IMR-90 (cell line): ENCODE measurements at regions not wholly inside any gene's neighbourhood (a gene's known extent, or its start where the extent isn't known, plus 50 kb on each side); places are given as distances from the start of the nearest gene placed in this dataset.

Experiments used
- BHLHE40 ChIP-seq: fragments of 150-350 bp; IDR thresholded peaks from 2 replicates; pipeline ENCODE4 v1.6.1; 2016; ENCODE audit warnings: mild to moderate bottlenecking, low read depth, low read length
- MXI1 ChIP-seq: IDR thresholded peaks from 2 replicates; pipeline ENCODE4 v1.6.1; 2012; ENCODE audit warnings: low read depth, mild to moderate bottlenecking, low read length, moderate library complexity, borderline replicate concordance
- POLR2A ChIP-seq: IDR thresholded peaks from 2 replicates; pipeline ENCODE4 v1.6.1; 2012; ENCODE audit warnings: mild to moderate bottlenecking, low read depth, low read length
- RCOR1 ChIP-seq: IDR thresholded peaks from 2 replicates; pipeline ENCODE4 v1.6.1; 2012; ENCODE audit warnings: mild to moderate bottlenecking, low read length, improper control_type of control experiment; ENCODE audit not compliant: insufficient replicate concordance
- TF ChIP-seq, protein P1 (sequence below): conservative IDR thresholded peaks from 2 replicates; pipeline ENCODE4 v1.5.1; 2012; ENCODE audit warnings: mild to moderate bottlenecking, low read depth, low read length, improper control_type of control experiment

GRCh38 chr9:118729981-118730380 is 639.3 kb downstream of the BRINP1 start:
- TF ChIP-seq, protein P1, sequence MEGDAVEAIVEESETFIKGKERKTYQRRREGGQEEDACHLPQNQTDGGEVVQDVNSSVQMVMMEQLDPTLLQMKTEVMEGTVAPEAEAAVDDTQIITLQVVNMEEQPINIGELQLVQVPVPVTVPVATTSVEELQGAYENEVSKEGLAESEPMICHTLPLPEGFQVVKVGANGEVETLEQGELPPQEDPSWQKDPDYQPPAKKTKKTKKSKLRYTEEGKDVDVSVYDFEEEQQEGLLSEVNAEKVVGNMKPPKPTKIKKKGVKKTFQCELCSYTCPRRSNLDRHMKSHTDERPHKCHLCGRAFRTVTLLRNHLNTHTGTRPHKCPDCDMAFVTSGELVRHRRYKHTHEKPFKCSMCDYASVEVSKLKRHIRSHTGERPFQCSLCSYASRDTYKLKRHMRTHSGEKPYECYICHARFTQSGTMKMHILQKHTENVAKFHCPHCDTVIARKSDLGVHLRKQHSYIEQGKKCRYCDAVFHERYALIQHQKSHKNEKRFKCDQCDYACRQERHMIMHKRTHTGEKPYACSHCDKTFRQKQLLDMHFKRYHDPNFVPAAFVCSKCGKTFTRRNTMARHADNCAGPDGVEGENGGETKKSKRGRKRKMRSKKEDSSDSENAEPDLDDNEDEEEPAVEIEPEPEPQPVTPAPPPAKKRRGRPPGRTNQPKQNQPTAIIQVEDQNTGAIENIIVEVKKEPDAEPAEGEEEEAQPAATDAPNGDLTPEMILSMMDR = no peak
- TF ChIP-seq MXI1 = no peak
- no peak for TF ChIP-seq BHLHE40
- TF ChIP-seq RCOR1 = no peak
- TF ChIP-seq POLR2A = no peak
